Nephron progenitor cell (in vitro differentiated cells): ENCODE measurements at regions not wholly inside any gene's neighbourhood (a gene's known extent, or its start where the extent isn't known, plus 50 kb on each side); places are given as distances from the start of the nearest gene placed in this dataset.
"Not testable (repeated sequence)": the region's sequence is repeated elsewhere in the genome, so short reads cannot be mapped to it uniquely, and the experiment has no call there.

Experiments used
- DNase-seq: peaks from one replicate; pipeline ENCODE4 v3.0.0; 2021
- H3K27ac Mint-ChIP-seq: 2 replicates; pipeline ENCODE4 v1.8.0; 2021; ENCODE audit warnings: mild to moderate bottlenecking, moderate library complexity, mixed read lengths
- H3K27me3 Mint-ChIP-seq: 2 replicates; pipeline ENCODE4 v1.8.0; 2021; ENCODE audit warnings: mild to moderate bottlenecking, low read depth, mixed read lengths; ENCODE audit not compliant: poor library complexity
- H3K36me3 Mint-ChIP-seq: 2 replicates; pipeline ENCODE4 v1.8.0; 2021; ENCODE audit warnings: low read depth, mixed read lengths
- H3K4me1 Mint-ChIP-seq: 2 replicates; pipeline ENCODE4 v1.8.0; 2021; ENCODE audit warnings: mixed read lengths
- H3K4me3 Mint-ChIP-seq: 2 replicates; pipeline ENCODE4 v1.8.0; 2021; ENCODE audit warnings: mild to moderate bottlenecking, moderate library complexity, mixed read lengths
- H3K9me3 Mint-ChIP-seq: 2 replicates; pipeline ENCODE4 v1.8.0; 2021; ENCODE audit warnings: mild to moderate bottlenecking, moderate library complexity, mixed read lengths
- TF ChIP-seq, protein P1 (sequence below): fragments of 200-600 bp; sonication (generic); IDR thresholded peaks from 2 replicates; pipeline ENCODE4 v1.5.0; 2021; ENCODE audit warnings: antibody characterized with exemption

DNA sequence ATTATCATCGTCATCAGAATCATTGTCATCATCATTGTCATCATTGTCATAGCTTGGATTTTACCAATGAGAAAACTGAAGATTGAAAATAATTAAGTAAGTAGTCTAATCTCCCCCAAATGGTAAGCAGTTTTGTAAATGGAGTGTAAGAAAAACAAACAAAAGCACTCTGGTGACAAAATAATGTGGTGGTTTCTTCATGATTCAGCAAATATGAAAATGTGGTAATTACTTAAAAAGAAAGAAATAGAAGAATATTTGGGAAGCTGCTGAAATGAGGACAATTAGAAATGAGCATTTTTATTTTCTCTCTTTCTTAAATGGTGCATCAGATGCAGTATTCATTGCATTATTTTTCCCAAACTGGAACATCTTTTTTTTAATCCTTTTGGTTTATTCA, 514.4 kb downstream of the DCDC2C start:
- no peaks in the 10 kb centered on the region for H3K9me3 Mint-ChIP-seq
- H3K36me3 Mint-ChIP-seq: no peaks in the 10 kb centered on the region
- H3K4me3 Mint-ChIP-seq: no peak overlapping the region
- DNase-seq: no peak
- no peaks in the 10 kb centered on the region for H3K4me1 Mint-ChIP-seq
- TF ChIP-seq, protein P1, sequence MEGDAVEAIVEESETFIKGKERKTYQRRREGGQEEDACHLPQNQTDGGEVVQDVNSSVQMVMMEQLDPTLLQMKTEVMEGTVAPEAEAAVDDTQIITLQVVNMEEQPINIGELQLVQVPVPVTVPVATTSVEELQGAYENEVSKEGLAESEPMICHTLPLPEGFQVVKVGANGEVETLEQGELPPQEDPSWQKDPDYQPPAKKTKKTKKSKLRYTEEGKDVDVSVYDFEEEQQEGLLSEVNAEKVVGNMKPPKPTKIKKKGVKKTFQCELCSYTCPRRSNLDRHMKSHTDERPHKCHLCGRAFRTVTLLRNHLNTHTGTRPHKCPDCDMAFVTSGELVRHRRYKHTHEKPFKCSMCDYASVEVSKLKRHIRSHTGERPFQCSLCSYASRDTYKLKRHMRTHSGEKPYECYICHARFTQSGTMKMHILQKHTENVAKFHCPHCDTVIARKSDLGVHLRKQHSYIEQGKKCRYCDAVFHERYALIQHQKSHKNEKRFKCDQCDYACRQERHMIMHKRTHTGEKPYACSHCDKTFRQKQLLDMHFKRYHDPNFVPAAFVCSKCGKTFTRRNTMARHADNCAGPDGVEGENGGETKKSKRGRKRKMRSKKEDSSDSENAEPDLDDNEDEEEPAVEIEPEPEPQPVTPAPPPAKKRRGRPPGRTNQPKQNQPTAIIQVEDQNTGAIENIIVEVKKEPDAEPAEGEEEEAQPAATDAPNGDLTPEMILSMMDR: no peak
- H3K27ac Mint-ChIP-seq: no peak overlapping the region
- H3K27me3 Mint-ChIP-seq: no peaks in the 10 kb centered on the region

DNA sequence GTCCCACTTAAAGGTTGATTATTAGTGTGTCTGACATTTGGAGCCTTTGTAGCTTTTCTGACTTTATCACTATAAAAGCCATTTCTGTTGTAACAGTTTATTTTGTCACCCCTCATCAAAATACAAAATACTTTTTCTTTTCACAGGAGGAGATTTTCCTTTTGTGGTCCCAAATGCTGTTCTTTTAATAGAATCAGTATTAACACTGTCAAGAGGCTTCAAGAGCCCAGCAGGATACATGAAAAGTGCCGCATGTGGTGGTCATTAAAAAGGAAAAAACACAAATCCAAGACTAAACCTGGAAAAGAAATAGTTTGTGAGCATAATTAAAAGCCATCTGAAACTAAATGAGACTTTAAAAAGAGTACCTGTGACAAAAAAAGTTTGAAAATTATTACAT, 515.7 kb downstream of the DCDC2C start:
- H3K27me3 Mint-ChIP-seq: peaks cover 1% of the 10 kb centered on the region
- no peak for DNase-seq
- H3K4me1 Mint-ChIP-seq: no peaks in the 10 kb centered on the region
- no peak overlapping the region for H3K27ac Mint-ChIP-seq
- no peaks in the 10 kb centered on the region for H3K36me3 Mint-ChIP-seq
- no peak overlapping the region for H3K4me3 Mint-ChIP-seq
- TF ChIP-seq, protein P1: no peak
- no peaks in the 10 kb centered on the region for H3K9me3 Mint-ChIP-seq

DNA sequence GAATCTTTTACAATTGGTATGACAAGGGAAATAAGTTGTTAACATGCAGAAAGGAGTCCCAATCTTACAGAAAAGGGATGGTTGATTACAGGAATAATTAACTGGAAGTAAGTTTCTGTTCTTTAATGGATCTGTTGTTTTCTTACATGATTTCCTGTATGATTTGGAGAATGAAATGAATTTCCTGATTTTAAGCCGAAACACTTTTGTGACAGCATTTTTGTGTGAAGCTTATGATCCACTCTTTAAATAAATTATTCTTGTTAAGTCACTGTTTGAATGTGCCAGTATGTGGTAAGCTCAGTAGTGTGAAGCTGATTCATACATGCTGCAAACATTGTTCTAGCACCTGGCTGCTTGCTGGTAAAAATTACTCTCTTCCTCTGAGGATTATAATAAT, 516.2 kb downstream of the DCDC2C start:
- H3K36me3 Mint-ChIP-seq: no peaks in the 10 kb centered on the region
- H3K4me1 Mint-ChIP-seq: no peaks in the 10 kb centered on the region
- no peak for DNase-seq
- H3K9me3 Mint-ChIP-seq: no peaks in the 10 kb centered on the region
- H3K4me3 Mint-ChIP-seq: no peak overlapping the region
- H3K27me3 Mint-ChIP-seq: peaks cover 5% of the 10 kb centered on the region
- no peak overlapping the region for H3K27ac Mint-ChIP-seq
- TF ChIP-seq, protein P1: no peak

DNA sequence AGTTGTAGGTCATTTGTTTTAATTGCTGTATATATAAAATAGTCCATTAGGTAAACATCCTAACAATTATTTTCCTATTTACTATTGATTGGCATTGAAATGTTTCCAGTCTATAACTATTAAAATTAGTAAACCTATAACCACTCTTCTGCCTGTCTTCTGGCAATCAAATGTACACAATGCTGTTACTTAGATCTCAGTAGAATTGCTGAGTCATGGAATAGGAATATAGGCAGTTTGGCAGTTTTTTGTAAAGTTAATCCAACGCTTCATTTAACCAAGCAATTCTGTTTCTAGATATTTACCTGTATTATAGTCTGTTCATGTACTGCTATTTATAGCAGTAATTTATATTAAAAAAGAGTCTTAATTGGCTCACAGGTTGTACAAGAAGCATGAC, 518.1 kb downstream of the DCDC2C start:
- DNase-seq: no peak
- Mint-ChIP-seq H3K4me1 (no peaks in the 10 kb centered on the region), H3K27ac (no peak overlapping the region), H3K4me3 (no peak overlapping the region), H3K36me3 (no peaks in the 10 kb centered on the region), H3K9me3 (no peaks in the 10 kb centered on the region), H3K27me3 (peaks cover 5% of the 10 kb centered on the region)
- TF ChIP-seq, protein P1: no peak

DNA sequence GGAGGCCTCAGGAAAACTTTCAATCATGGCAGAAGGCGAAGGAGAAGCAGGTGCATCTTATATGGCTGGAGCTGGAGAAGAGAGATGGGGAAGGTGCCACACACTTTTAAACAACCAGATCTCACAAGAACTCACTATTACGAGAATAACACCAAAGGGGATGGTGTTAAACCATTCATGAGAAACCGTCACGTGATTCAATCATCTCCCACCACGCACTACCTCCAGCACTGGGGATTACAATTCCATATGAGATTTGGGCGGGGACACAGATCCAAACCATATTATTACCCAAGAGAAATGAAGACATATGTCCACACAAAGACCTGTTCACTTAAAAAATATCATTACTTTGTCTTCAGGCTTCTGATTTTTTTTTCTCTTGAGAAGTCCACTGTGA, 518.5 kb downstream of the DCDC2C start:
- H3K36me3 Mint-ChIP-seq: no peaks in the 10 kb centered on the region
- H3K27me3 Mint-ChIP-seq: peaks cover 5% of the 10 kb centered on the region
- no peaks in the 10 kb centered on the region for H3K4me1 Mint-ChIP-seq
- no peak overlapping the region for H3K27ac Mint-ChIP-seq
- TF ChIP-seq, protein P1: no peak
- no peak overlapping the region for H3K4me3 Mint-ChIP-seq
- no peak for DNase-seq
- no peaks in the 10 kb centered on the region for H3K9me3 Mint-ChIP-seq

DNA sequence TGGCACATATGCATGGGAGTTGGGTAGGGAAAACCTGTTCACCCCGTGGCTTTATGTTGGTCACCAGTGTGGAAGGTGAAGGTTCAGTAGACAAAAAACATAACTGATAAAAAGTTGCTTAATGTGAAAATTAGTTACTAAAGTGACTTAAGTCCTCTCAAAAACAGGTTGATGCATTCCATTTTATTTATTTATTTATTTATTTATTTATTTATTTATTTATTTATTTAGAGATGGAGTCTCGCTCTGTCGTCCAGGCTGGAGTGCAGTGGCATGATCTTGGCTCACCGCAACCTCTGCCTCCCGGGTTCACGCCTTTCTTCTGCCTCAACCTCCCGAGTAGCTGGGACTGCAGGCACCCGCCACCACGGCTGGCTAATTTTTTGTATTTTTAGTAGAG, 541.0 kb downstream of the DCDC2C start:
- H3K9me3 Mint-ChIP-seq, H3K27ac Mint-ChIP-seq: not testable (repeated sequence)

More for the DNA sequence above, 541.0 kb downstream of the DCDC2C start:
- DNase-seq, H3K36me3 Mint-ChIP-seq, H3K4me3 Mint-ChIP-seq, H3K27me3 Mint-ChIP-seq: not testable (repeated sequence)
- peaks cover 12% of the 10 kb centered on the region for H3K4me1 Mint-ChIP-seq
